GM03348 (cell line): ENCODE measurements at regions not wholly inside any gene's neighbourhood (a gene's known extent, or its start where the extent isn't known, plus 50 kb on each side); places are given as distances from the start of the nearest gene placed in this dataset.

ENCODE experiments used
- DNase-seq: peaks from one replicate; pipeline ENCODE4 v3.0.0; 2012; ENCODE audit warnings: low spot score

- DNase-seq, result no peak
These were observed 175.4 kb upstream of the TP63 start for GRCh38 chr3:189455641-189456417.

GRCh38 chr3:189457201-189457607, 174.0 kb upstream of the TP63 start:
- no peak for DNase-seq

- DNase-seq, result no peak
These were observed 173.4 kb upstream of the TP63 start for GRCh38 chr3:189457631-189458412.

- DNase-seq, result no peak
These were observed 172.7 kb upstream of the TP63 start for GRCh38 chr3:189458528-189458927.

GRCh38 chr3:189459231-189459630, 172.0 kb upstream of the TP63 start:
- no peak for DNase-seq

GRCh38 chr3:189460511-189460910, 170.7 kb upstream of the TP63 start:
- no peak for DNase-seq

- no peak for DNase-seq
These were observed 166.4 kb upstream of the TP63 start for GRCh38 chr3:189464799-189465198.

GRCh38 chr3:189466004-189466403, 165.2 kb upstream of the TP63 start:
- no peak for DNase-seq

GRCh38 chr3:189467451-189467850, 163.7 kb upstream of the TP63 start:
- no peak for DNase-seq

- no peak for DNase-seq
These were observed 156.2 kb upstream of the TP63 start for GRCh38 chr3:189474944-189475343.

GRCh38 chr3:189477614-189478013, 153.6 kb upstream of the TP63 start:
- no peak for DNase-seq

GRCh38 chr3:189486556-189486955, 144.6 kb upstream of the TP63 start:
- no peak for DNase-seq

GRCh38 chr3:189488241-189488767, 142.9 kb upstream of the TP63 start:
- DNase-seq, result peak; percentile 15

- no peak for DNase-seq
These were observed 140.9 kb upstream of the TP63 start for GRCh38 chr3:189490337-189490736.

GRCh38 chr3:189490749-189491148, 140.4 kb upstream of the TP63 start:
- peak; percentile 3 for DNase-seq

GRCh38 chr3:189491831-189492230, 139.4 kb upstream of the TP63 start:
- DNase-seq, result no peak

- DNase-seq, result no peak
These were observed 137.9 kb upstream of the TP63 start for GRCh38 chr3:189493271-189493670.

- DNase-seq, result no peak
These were observed 136.6 kb upstream of the TP63 start for GRCh38 chr3:189494632-189495031.

GRCh38 chr3:189496375-189497138, 134.6 kb upstream of the TP63 start:
- DNase-seq, result no peak

GRCh38 chr3:189498995-189499704, 132.0 kb upstream of the TP63 start:
- no peak for DNase-seq

GRCh38 chr3:189500299-189500698, 130.9 kb upstream of the TP63 start:
- no peak for DNase-seq
